ENCODE measurements at regions not wholly inside any gene's neighbourhood (a gene's known extent, or its start where the extent isn't known, plus 50 kb on each side); places are given as distances from the start of the nearest gene placed in this dataset.

DNA sequence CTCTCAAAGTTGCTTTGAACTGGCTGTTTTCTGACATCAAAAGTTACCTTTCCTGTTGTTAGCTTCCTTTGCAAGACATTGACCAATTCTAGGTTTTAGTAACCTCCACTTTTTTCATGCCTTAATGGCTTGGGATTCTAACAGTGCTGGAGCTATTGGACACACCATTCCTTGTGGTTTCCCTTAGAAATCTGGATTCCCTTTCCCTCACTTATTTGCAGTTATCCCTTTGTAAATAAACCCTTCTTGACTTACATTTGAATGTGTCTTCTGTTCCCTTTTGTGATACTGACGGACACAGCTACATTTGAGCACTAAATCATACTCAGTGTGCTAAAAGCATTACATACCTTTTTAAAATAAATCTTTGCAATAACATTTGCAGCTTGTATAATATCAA lies 1927.6 kb upstream of the IGFBP7 start:
- no peak overlapping the region for H3K27ac ChIP-seq
- WGBS, 5 donors: 31 to 51% (median 45%) methylated on average over 1 of the region's 1 CpG
- no peaks in the 10 kb centered on the region for H3K36me3 ChIP-seq
- no peaks in the 10 kb centered on the region for H3K27me3 ChIP-seq
- intact Hi-C loops (cut with DNase I; ENCODE audit: low total_unique reads): no loop called here
- DNase-seq: no peak
- TF ChIP-seq, protein P1, sequence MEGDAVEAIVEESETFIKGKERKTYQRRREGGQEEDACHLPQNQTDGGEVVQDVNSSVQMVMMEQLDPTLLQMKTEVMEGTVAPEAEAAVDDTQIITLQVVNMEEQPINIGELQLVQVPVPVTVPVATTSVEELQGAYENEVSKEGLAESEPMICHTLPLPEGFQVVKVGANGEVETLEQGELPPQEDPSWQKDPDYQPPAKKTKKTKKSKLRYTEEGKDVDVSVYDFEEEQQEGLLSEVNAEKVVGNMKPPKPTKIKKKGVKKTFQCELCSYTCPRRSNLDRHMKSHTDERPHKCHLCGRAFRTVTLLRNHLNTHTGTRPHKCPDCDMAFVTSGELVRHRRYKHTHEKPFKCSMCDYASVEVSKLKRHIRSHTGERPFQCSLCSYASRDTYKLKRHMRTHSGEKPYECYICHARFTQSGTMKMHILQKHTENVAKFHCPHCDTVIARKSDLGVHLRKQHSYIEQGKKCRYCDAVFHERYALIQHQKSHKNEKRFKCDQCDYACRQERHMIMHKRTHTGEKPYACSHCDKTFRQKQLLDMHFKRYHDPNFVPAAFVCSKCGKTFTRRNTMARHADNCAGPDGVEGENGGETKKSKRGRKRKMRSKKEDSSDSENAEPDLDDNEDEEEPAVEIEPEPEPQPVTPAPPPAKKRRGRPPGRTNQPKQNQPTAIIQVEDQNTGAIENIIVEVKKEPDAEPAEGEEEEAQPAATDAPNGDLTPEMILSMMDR (IDR thresholded peaks at IDR 0.05): no peak
- TF ChIP-seq EP300 (IDR thresholded peaks at IDR 0.05) (no peak), POLR2A (IDR thresholded peaks at IDR 0.05) (no peak), POLR2AphosphoS5 (IDR thresholded peaks at IDR 0.05) (no peak)
- H3K4me1 ChIP-seq: no peaks in the 10 kb centered on the region
- H3K4me3 ChIP-seq: no peak overlapping the region
- H3K9me3 ChIP-seq: no peaks in the 10 kb centered on the region

DNA sequence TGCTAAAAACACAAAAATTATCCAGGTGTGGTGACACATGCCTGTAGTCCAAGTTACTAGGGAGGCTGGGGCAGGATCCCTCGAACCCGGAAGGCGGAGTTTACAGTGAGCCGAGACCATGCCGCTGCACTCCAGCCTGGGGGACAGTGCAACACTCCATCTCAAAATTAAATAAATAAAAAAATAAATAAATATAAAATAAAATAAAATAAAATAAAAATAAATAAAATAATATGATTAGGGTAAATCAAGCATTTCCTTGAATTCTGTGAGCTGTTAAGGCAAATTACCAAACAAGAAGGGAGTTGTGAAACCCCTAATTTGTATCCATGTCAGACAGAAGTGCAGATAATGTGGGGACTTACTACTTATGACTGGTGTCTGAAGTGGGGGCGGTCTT lies 1928.9 kb upstream of the IGFBP7 start:
- H3K4me3 ChIP-seq: no peak overlapping the region
- H3K4me1 ChIP-seq: no peaks in the 10 kb centered on the region
- H3K9me3 ChIP-seq: no peaks in the 10 kb centered on the region
- H3K36me3 ChIP-seq: no peaks in the 10 kb centered on the region
- no peak overlapping the region for H3K27ac ChIP-seq
- intact Hi-C loops (cut with DNase I; ENCODE audit: low total_unique reads): no loop called here
- DNase-seq: no peak
- TF ChIP-seq EP300 (IDR thresholded peaks at IDR 0.05): no peak
- 93 to 97% (median 96%) methylated on average over 6 of the region's 6 CpGs for WGBS, 5 donors
- H3K27me3 ChIP-seq: no peaks in the 10 kb centered on the region

- Histone ChIP-seq H3K4me3 (no peak overlapping the region), H3K4me1 (no peaks in the 10 kb centered on the region), H3K36me3 (no peaks in the 10 kb centered on the region), H3K27me3 (no peaks in the 10 kb centered on the region), H3K9me3 (no peaks in the 10 kb centered on the region), H3K27ac (no peak overlapping the region)
- WGBS, 5 donors: 51 to 76% (median 59%) methylated on average over 5 of the region's 5 CpGs
- intact Hi-C loops (cut with DNase I; ENCODE audit: low total_unique reads): no loop called here
- no peak for DNase-seq
- no peak for TF ChIP-seq POLR2AphosphoS5 (IDR thresholded peaks at IDR 0.05)
- TF ChIP-seq POLR2A (IDR thresholded peaks at IDR 0.05): no peak
- TF ChIP-seq, protein P1 (IDR thresholded peaks at IDR 0.05): no peak
- no peak for TF ChIP-seq EP300 (IDR thresholded peaks at IDR 0.05)
Measured at GRCh38 chr4:59044286-59044900, 1934.2 kb upstream of the IGFBP7 start.

DNA sequence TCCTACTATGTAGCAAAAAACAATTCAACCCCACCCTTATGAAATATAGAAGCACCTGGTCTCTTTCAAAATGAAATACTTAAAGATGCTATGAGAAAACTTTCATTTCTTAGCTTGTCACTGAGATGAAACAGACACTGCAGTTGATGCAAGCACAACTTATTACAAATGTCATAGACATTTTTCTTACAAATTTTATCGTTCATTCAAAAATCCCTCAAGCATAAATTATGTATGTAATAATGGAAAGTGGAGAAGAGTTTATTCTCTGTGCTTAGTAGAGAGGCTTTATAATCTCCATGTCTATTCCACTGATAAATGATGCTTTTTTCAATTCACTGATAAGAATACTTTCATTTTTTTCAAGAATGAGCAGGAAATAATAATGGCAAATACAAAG lies 1943.9 kb upstream of the IGFBP7 start:
- H3K9me3 ChIP-seq: no peaks in the 10 kb centered on the region
- no peaks in the 10 kb centered on the region for H3K4me1 ChIP-seq
- no peak overlapping the region for H3K4me3 ChIP-seq
- TF ChIP-seq POLR2AphosphoS5 (IDR thresholded peaks at IDR 0.05): no peak
- no peak for TF ChIP-seq POLR2A (IDR thresholded peaks at IDR 0.05)
- TF ChIP-seq, protein P1 (IDR thresholded peaks at IDR 0.05): no peak
- TF ChIP-seq EP300 (IDR thresholded peaks at IDR 0.05): no peak
- H3K27ac ChIP-seq: no peak overlapping the region
- H3K36me3 ChIP-seq: no peaks in the 10 kb centered on the region
- no peak for DNase-seq
- no peaks in the 10 kb centered on the region for H3K27me3 ChIP-seq
- 64 to 81% (median 71%) methylated on average over 1 of the region's 1 CpG for WGBS, 5 donors
- intact Hi-C loops (cut with DNase I; ENCODE audit: low total_unique reads): no loop called here

DNA sequence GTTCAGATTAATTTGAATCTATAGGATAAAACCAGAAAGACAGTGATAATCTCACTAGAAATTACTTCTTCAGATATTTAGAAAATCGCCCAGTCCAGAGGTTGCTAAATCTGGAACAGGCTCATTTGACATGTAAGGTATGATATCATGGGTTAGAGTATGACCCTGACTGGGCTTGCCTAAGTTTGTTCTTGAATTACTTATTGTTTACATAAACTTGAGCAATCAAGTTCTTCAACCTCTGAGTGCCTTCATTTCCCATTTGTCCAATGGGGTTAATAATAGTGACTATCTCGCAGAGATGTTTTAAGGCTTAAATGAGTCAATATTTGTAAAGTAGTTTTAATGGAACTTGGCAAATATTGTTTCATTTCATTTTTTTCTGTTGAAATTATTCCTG lies 1947.6 kb upstream of the IGFBP7 start:
- no peak overlapping the region for H3K4me3 ChIP-seq
- no peaks in the 10 kb centered on the region for H3K36me3 ChIP-seq
- TF ChIP-seq, protein P1 (IDR thresholded peaks at IDR 0.05): no peak
- no peak for TF ChIP-seq POLR2AphosphoS5 (IDR thresholded peaks at IDR 0.05)
- no peak for TF ChIP-seq POLR2A (IDR thresholded peaks at IDR 0.05)
- no peak for TF ChIP-seq EP300 (IDR thresholded peaks at IDR 0.05)
- H3K4me1 ChIP-seq: no peaks in the 10 kb centered on the region
- no peaks in the 10 kb centered on the region for H3K9me3 ChIP-seq
- H3K27ac ChIP-seq: no peak overlapping the region
- intact Hi-C loops (cut with DNase I; ENCODE audit: low total_unique reads): no loop called here
- no peaks in the 10 kb centered on the region for H3K27me3 ChIP-seq
- DNase-seq: peak in 1 of 2 donors; percentile 16
- 35 to 53% (median 42%) methylated on average over 2 of the region's 2 CpGs for WGBS, 5 donors
